Keratinocyte (primary cell): ENCODE measurements at regions not wholly inside any gene's neighbourhood (a gene's known extent, or its start where the extent isn't known, plus 50 kb on each side); places are given as distances from the start of the nearest gene placed in this dataset.
A peak's percentile ranks its signal among the peaks of the same experiment; 100 is the strongest.

Source experiments
- DNase-seq: peaks from one replicate; pipeline ENCODE4 v3.0.0-alpha.2; 2011; ENCODE audit warnings: low read depth, missing footprints, low spot score
- FAIRE-seq: peaks from 2 replicates; lab custom pipeline; 2011; peaks lifted over from hg19 to GRCh38; lab: Jason Lieb, UNC
- H2AFZ ChIP-seq: 2 replicates; pipeline ENCODE4 v1.6.0; 2012; ENCODE audit warnings: low read length, control low read depth, inconsistent platforms; ENCODE audit not compliant: control insufficient read depth
- H3K27ac ChIP-seq: 2 replicates; pipeline ENCODE4 v1.5.1; 2011; ENCODE audit warnings: low read length; ENCODE audit not compliant: control insufficient read depth, insufficient read depth
- H3K27me3 ChIP-seq: 3 replicates; pipeline ENCODE4 v1.6.0; 2011; ENCODE audit warnings: low read length; ENCODE audit not compliant: control insufficient read depth, insufficient read depth; ENCODE audit errors: extremely low read depth
- H3K36me3 ChIP-seq, 2 experiments: 2 replicates in 1 of 2; 3 replicates in 1 of 2; pipeline ENCODE4 v1.5.1; 2011; ENCODE audit warnings: low read length in 2 of 2, mild to moderate bottlenecking in 1 of 2; ENCODE audit not compliant: control insufficient read depth in 2 of 2, insufficient read depth in 2 of 2; ENCODE audit errors: extremely low read depth in 1 of 2
- H3K4me1 ChIP-seq: 3 replicates; pipeline ENCODE4 v1.5.1; 2011; ENCODE audit warnings: low read length; ENCODE audit not compliant: control insufficient read depth, insufficient read depth; ENCODE audit errors: extremely low read depth
- H3K4me2 ChIP-seq: 3 replicates; pipeline ENCODE4 v1.6.0; 2011; ENCODE audit warnings: low read depth, low read length; ENCODE audit not compliant: control insufficient read depth, insufficient read depth; ENCODE audit errors: extremely low read depth
- H3K4me3 ChIP-seq, 3 experiments: fragments of 200-600 bp in 1 of 3; sonication (generic) in 1 of 3; 2 replicates in 2 of 3; 3 replicates in 1 of 3; pipeline ENCODE4 v1.5.1; 2011 to 2016; ENCODE audit warnings: low read length in 3 of 3, mild to moderate bottlenecking in 3 of 3, control low read depth in 2 of 3, inconsistent platforms in 1 of 3, low read depth in 1 of 3, mixed read lengths in 1 of 3, mixed run types in 1 of 3, moderate library complexity in 1 of 3; ENCODE audit not compliant: control insufficient read depth in 2 of 3, insufficient read depth in 2 of 3; ENCODE audit errors: extremely low read depth in 1 of 3
- H3K79me2 ChIP-seq: 2 replicates; pipeline ENCODE4 v1.6.0; 2012; ENCODE audit warnings: low read length; ENCODE audit not compliant: control insufficient read depth, insufficient read depth
- H3K9ac ChIP-seq: 3 replicates; pipeline ENCODE4 v1.6.0; 2011; ENCODE audit warnings: low read length; ENCODE audit not compliant: control insufficient read depth, insufficient read depth; ENCODE audit errors: extremely low read depth
- H3K9me1 ChIP-seq: 3 replicates; pipeline ENCODE4 v1.6.0; 2011; ENCODE audit warnings: low read length; ENCODE audit not compliant: control insufficient read depth, insufficient read depth; ENCODE audit errors: extremely low read depth
- H3K9me3 ChIP-seq: 2 replicates; pipeline ENCODE4 v1.5.1; 2012; ENCODE audit warnings: low read depth, low read length; ENCODE audit not compliant: control insufficient read depth
- H4K20me1 ChIP-seq: 3 replicates; pipeline ENCODE4 v1.6.0; 2011; ENCODE audit warnings: low read length; ENCODE audit not compliant: control insufficient read depth, insufficient read depth; ENCODE audit errors: extremely low read depth
- CTCF ChIP-seq, 3 experiments: IDR thresholded peaks in 1 of 3; conservative IDR thresholded peaks in 1 of 3; optimal IDR thresholded peaks in 1 of 3; 2 replicates in 2 of 3; 3 replicates in 1 of 3; pipeline versions ENCODE3 to v1.5.1; 2011; ENCODE audit warnings: low read length in 3 of 3, mild to moderate bottlenecking in 3 of 3, moderate library complexity in 2 of 3, control low read depth in 1 of 3, inconsistent platforms in 1 of 3; ENCODE audit not compliant: insufficient read depth in 2 of 3; ENCODE audit errors: extremely low read depth in 1 of 3
- EZH2 ChIP-seq: IDR thresholded peaks from one replicate; pipeline ENCODE4 v1.6.1; 2012; ENCODE audit warnings: inconsistent platforms, mild to moderate bottlenecking, low read length, moderate library complexity
- dilution Hi-C: fragments of 300-500 bp; cut with MboI; formaldehyde crosslinking; loops from one replicate; pipeline ENCODE4 v1.7.0; 2020; ENCODE audit warnings: low sequenced_read_pairs; ENCODE audit not compliant: extremely low pct_ligation_motif_present

- no peaks in the 10 kb centered on the region for H4K20me1 ChIP-seq
- no peaks in the 10 kb centered on the region for H3K9me3 ChIP-seq
- H3K27me3 ChIP-seq = no peaks in the 10 kb centered on the region
- H3K36me3 ChIP-seq = no peaks in the 10 kb centered on the region
- H3K79me2 ChIP-seq = no peaks in the 10 kb centered on the region
- no peak overlapping the region for H3K4me2 ChIP-seq
- no peak overlapping the region for H3K4me3 ChIP-seq
- H3K9me1 ChIP-seq = no peaks in the 10 kb centered on the region
- H3K27ac ChIP-seq = no peak overlapping the region
- DNase-seq (no peak), FAIRE-seq (no peak)
- H2AFZ ChIP-seq = no peak overlapping the region
- TF ChIP-seq CTCF (optimal IDR thresholded peaks at IDR 0.05 in 1 of 3, IDR thresholded peaks at IDR 0.05 in 1 of 3, conservative IDR thresholded peaks at IDR 0.05 in 1 of 3; ENCODE audit: extremely low read depth in 1 of 3, insufficient read depth in 2 of 3, low read length in 3 of 3) (peak in 2 of 3 experiments; percentile 36 to 39), EZH2 (no peak)
- dilution Hi-C loops = no loop called here
- H3K9ac ChIP-seq = no peak overlapping the region
- peaks cover 4% of the 10 kb centered on the region for H3K4me1 ChIP-seq
Observed at GRCh38 chrX:118183606-118184005, 67.0 kb upstream of the KLHL13 start.

- H3K4me1 ChIP-seq = no peaks in the 10 kb centered on the region
- H3K9ac ChIP-seq = no peak overlapping the region
- H3K27ac ChIP-seq = no peak overlapping the region
- TF ChIP-seq EZH2 = no peak
- TF ChIP-seq CTCF (optimal IDR thresholded peaks at IDR 0.05 in 1 of 3, IDR thresholded peaks at IDR 0.05 in 1 of 3, conservative IDR thresholded peaks at IDR 0.05 in 1 of 3; ENCODE audit: extremely low read depth in 1 of 3, insufficient read depth in 2 of 3, low read length in 3 of 3) = no peak
- FAIRE-seq (no peak), DNase-seq (no peak)
- H3K4me2 ChIP-seq = no peak overlapping the region
- no peaks in the 10 kb centered on the region for H3K9me3 ChIP-seq
- H4K20me1 ChIP-seq = no peaks in the 10 kb centered on the region
- no peak overlapping the region for H2AFZ ChIP-seq
- no peaks in the 10 kb centered on the region for H3K27me3 ChIP-seq
- H3K36me3 ChIP-seq = no peaks in the 10 kb centered on the region
- H3K4me3 ChIP-seq = no peak overlapping the region
- no peaks in the 10 kb centered on the region for H3K9me1 ChIP-seq
- H3K79me2 ChIP-seq = no peaks in the 10 kb centered on the region
- dilution Hi-C loops = no loop called here
Observed at GRCh38 chrX:118187100-118187499, 70.5 kb upstream of the KLHL13 start.
